AG08396 (cell line): ENCODE measurements at regions not wholly inside any gene's neighbourhood (a gene's known extent, or its start where the extent isn't known, plus 50 kb on each side); places are given as distances from the start of the nearest gene placed in this dataset.
"Not testable (repeated sequence)": the region's sequence is repeated elsewhere in the genome, so short reads cannot be mapped to it uniquely, and the experiment has no call there.

ENCODE experiments used
- DNase-seq: peaks from one replicate; pipeline ENCODE4 v3.0.0; 2012; ENCODE audit warnings: low spot score, mixed read lengths

DNA sequence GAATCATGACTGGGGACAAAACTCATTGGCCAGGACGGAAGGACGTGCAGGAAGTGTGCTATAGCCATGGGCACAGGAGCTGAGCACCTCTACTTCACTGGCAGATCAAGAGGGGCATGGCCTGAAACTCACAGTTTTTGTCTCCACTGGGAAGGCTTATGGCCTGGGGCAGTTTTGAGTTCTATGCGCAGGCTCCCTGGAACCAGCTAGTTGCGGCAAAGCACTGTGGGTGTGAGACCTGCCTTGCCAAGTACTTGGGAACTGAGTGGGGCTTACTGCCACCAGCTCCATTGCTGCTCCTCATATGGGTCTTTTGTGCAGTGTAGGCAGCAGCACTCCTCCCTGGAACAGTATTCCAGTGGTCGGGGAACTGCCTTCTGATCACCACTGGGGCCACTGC lies 282.6 kb upstream of the EYS start:
- no peak for DNase-seq

DNA sequence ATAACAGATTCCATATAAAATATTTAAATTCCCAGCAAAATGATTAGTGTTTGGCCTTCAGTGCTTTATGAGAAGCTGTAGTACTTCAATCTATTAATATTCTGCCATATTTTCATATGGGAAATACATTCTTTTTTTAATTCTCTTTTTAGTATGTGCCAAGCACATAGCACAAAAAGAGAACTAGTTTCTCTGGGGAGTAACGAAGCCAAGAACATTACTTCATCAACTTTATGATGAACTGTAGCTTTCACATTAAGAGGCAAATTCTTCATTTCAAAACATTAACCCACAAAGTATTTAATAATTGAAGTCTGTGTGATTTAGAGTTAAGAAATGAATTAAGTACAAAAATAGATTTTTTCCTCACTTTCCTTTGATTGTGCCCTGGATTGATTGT lies 281.0 kb upstream of the EYS start:
- DNase-seq: no peak

DNA sequence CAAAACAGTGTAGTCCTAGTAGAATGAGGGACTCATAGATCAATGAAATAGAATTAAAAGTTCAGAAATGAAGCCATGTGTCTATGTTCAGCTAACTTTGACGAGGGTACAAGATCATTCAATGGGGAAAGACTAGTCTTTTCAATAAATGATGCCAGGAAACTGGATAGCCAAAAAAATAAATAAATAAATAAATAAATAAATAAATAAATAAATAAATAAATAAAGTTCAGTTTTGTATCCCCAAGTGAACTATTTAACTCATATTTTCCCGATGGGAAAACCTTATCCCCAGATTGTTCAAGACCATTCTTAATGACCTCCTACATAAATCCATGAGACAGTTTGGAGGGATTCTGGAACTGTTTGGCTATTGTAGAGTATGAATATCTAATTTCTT lies 277.1 kb upstream of the EYS start:
- no peak for DNase-seq

DNA sequence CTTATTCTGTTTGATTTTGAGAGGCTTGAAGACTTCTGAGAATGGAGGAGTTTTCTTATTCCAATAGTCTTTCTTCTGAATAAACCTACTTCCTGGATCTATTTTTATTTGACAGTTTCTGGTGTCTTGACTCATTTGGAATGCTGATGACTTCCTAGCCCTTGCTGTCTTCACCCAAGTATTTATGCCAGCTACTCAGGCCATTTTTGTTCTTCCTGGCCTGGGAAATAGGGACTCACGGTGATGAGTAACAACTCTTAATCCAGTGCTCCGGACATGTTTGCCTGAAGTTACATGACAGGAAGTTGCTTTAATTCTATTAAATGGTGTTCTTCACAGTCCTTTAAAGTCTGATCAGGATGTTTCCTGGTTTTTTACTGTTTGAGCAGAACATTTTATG lies 272.1 kb upstream of the EYS start:
- DNase-seq: peak; percentile 15

DNA sequence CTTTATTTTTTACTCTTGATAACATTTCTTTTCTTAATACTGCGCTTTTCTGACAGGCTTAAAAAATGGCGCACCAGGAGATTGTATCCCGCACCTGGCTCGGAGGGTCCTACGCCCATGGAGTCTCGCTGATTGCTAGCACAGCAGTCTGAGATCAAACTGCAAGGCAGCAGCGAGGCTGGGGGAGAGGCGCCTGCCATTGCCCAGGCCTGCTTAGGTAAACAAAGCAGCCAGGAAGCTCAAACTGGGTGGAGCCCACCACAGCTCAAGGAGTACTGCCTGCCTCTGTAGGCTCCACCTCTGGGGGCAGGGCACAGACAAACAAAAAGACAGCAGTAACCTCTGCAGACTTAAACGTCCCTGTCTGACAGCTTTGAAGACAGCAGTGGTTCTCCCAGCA lies 264.2 kb upstream of the EYS start:
- DNase-seq: not testable (repeated sequence)

DNA sequence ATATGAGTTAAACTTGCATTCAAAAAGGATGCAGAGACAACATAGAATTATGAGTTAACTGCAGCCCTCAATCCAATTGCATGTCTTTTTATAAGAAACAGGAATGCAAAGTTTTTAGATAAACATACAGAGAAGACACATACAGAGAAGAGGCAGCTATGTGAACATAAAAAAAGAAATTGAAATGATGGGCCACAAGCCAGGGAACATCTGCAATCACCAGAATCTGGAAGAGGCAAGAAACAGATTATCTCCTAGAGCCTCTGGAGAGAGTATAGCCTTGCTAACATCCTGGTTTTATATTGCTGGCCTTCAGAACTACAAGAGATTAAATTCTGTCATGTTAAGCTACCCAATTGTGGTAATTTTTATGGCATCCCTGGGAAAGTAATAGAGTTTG lies 257.2 kb upstream of the EYS start:
- no peak for DNase-seq

DNA sequence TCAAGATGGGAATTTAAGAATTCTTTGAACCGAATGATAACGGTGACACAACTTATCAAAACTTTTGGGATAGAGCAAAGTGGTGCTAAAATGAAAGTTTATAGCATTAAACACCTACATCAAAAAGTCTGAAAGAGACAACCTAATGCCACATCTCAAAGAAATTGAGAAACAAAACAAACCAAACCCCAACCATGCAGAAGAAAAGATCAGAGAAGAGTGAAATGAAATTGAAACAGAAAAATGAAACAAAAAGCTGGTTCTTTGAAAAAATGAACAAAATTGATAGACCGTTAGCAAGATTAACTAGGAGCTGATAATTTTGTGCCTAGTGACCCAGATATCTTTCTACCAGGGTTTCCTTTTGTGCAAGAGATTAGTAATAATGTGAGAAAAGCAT lies 248.0 kb upstream of the EYS start:
- no peak for DNase-seq

DNA sequence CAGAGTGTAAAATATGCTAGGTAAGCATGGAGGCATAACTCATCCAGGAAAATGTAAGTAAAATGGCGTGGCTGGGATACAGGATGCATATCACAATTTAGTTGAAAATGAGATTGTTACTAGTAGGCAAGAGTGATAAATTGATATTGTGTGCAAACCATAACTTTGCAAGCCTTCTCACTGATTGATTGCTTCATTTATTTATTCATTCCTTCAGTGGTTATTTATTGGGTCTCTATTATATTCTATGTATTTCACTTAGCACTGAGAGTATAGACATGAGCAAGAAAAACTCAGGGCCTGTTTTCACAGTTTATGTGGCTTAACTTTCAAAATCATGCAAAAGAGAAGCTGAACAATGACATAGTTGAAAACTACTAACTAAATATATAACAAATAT lies 241.0 kb upstream of the EYS start:
- DNase-seq: no peak

DNA sequence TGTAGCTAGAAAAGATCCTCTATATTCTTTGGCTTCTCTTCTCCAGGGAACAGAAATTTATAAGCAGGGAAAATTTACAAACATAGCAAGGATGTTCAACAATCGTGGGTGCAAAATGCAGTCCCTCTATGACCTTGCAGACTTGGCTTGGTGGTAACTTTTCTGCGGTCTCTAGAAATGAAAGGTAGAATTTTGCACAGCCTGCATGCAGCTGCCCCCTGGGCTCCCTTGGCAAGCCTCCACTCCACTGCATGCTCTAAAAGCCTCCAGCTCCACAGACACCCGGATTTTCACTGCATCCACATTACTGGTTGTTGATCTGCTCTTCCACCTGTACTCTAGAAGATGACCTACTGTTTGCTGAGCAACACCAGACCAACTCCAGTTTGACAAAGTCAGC lies 236.5 kb upstream of the EYS start:
- no peak for DNase-seq

DNA sequence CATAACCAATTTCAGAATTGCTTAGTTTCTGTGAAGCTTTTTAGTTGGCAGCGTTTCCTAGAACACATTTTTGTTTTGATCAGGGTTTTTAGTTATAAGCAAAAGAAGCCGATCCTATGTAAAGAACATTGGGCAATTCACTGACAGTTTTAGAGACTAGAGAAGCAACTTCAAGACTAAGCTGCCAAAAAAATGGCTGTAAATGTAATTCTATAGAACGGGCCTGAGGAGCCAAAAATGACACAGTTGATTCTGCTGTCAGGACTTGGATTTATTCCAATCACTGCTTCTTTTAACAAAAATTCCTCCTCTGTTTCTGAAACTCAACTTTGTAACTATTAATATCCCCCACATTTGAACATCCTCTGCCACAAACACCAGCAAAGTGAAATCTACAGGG lies 236.0 kb upstream of the EYS start:
- no peak for DNase-seq

DNA sequence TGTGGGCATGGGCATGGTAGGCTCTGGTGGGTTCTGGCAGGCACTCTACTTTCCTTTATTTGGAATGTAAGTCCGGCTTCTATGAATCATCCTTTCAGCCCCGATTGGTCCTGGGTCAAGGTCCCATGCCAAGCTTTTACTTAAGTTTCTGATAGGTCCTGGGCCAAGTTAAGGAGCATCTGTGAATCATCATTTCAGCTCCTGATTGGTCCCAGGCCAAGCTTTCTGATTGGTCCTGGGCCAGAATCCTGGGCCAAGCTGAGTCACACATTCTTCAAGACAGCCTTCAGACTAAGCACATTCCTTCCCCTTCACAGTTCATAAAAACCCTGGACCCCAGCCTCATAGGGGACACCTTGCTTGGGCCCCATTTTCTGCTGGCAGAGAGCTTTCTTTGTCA lies 231.0 kb upstream of the EYS start:
- no peak for DNase-seq

DNA sequence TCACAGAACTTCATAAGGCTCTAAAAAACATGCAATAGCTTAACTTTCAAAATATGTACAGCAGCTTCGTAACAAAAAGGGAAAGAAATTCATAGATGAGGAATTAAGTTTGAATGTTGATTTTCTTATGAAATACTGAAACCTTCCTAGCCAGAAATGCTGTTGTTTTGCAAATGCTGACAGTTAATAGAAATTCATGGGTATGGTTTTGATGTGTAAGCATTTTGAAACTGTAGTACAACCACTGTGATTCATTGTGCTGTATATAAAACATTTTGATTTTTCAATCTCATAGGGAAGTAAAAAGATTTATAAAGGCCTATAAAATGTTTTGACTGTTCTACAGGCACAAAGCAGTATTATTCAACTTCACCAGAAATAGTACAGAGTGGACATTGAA lies 228.4 kb upstream of the EYS start:
- DNase-seq: no peak

DNA sequence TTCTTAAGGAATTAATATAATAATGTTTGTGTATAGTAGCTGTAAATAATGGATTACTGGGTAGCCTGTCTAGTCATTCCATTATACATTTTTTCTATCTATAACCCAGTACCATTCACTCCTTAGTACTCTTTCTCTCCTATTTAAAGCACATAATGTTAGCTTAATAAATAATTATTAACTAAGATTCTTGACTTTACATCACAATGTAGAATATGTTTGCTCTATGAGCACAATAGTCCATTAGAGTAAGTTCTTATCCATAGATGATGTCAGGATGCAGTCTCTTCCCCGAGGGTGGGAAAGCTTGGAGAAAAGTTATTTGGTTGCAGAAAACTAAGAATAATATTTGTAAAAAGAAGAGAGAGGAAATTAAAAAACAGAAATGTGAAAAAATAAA lies 226.4 kb upstream of the EYS start:
- DNase-seq: no peak

DNA sequence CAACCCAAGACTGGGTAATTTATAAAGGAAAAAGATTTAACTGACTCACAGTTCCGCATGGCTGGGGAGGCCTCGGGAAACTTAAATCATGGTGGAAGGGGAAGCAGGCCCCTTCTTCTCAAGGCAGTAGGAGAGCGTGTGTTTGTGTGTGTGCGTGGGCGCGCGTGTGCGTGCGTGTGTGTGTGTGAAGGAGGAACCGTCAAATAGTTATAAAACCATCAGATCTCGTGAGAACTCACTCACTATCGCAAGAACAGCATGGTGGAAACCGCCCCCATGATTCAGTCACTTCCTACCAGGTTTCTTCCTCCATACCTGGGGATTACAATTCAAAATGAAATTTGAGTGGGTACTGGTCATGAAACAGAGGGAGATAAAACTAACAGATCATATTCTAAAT lies 220.1 kb upstream of the EYS start:
- DNase-seq: no peak

DNA sequence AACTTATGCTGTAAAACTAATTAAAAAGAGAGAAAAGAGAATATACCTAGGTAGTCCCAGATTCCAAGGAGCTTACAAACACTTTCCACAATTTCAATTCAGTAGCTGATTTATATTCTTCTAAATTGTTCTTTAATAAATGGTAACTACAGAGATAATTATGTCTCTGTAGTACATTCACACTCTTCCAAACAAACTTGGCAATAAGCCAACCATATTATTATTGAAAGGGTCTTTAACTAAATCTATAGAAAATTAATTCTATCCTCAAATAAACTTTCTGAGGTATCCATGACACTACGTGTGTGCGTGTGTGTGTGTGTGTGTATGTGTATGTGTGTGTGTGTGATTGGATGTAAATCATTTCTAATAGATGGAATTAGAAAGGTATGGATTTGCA lies 217.4 kb upstream of the EYS start:
- DNase-seq: no peak

DNA sequence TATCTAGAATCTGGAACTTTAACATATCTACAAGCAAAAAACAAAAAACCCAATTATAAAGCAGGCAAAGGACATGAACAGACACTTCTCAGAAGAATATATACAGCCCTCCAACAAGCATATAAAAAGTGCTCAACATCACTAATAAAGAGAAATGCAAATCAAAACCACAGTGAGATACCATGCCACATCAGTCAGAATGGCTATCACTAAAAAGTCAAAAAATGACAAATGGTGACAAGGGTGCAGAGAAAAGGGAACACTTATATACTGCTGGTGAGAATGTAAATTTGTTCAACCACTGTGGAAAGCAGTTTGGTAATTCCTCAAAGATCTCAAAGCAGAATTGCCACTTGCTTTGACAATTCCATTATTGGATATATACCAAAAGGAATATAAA lies 215.0 kb upstream of the EYS start:
- DNase-seq: no peak

DNA sequence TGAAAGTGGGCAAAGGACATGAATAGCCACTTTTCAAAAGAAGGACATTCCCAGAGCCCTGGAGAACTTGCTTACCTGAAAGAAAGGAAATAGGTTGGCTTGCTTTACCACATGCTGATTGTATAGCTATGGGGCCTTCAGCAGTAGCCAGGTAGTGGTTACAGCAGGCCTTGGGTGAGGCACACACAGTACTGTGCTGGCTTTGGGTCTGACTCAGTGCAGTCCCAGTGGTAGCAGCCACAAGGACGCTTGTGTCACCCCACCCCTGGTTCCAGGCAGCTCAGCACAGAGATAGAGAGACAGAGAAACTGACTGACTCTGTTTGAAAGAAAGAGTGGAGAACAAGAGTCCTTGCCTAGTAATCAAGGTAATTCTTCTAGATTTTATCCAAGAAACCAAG lies 201.0 kb upstream of the EYS start:
- DNase-seq: no peak

DNA sequence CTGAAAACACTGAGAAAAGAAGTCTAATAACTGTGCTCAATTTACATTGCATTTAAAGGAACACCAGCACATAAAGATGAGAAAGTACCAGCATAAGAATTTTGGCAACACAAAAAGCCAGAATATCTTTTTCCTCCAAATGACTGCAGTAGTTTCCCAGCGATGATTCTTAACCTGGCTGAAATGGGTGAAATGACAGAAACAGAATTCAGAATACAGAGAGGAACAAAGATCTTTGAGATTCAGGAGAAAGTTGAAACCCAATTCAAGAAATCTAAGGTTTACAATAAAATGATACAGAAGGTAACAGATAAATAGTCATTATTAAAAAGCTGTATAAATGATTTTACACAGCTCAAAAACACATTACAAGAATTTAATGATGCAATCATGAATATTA lies 197.0 kb upstream of the EYS start:
- no peak for DNase-seq

DNA sequence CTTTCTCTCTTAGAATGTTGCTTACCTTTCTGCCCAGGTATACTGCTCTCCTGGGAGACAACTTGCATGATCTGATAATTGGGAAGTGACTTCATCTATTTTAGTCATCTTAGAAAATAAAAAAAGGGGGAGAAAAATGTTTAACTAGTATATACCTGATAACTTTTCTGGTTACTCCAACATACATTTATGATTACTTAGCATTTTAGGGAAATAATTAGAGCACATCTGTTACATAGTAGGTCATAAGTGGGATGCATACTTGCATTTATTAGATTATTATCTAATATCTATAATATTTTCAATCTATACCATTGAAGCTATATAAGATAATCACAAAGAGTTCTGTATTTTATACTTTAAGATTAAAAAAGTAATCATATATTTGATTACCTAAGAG lies 193.9 kb upstream of the EYS start:
- DNase-seq: no peak

DNA sequence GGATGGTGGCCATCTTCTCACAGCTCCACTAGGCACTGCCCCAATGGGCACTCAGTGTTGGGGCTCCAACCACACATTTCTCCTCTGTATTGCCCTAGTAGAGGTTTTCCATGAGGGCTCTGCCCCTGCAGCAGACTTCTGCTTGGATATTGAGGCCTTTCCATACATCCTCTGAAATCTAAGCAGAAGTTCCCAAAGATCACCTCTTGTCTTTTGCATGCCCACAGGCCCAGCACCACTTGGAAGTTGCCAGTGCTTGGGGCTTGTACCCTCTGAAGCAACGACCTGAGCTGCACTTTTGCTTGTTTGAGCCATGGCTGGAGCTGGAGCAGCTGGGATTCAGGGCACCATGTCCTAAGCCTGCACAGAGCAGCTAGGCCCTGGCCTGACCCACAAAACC lies 189.1 kb upstream of the EYS start:
- DNase-seq: no peak

DNA sequence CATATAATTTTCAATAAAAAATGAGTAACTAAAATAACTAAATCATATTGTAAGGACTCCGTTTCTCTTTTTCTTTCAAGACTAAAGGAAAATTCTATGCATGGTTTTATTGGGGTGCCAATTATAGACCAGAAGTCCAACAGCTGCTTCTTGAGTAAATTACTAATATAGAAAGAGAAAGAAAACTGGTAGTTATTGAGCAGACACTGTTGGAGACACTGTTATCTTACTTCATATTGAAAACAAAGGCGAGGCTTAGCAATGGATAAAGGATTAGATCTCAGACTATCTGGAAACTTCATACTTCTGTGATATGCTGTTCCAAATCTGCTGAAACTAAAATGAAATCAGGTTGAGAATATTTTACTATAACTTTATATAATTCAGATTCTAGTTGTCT lies 169.6 kb upstream of the EYS start:
- DNase-seq: no peak

DNA sequence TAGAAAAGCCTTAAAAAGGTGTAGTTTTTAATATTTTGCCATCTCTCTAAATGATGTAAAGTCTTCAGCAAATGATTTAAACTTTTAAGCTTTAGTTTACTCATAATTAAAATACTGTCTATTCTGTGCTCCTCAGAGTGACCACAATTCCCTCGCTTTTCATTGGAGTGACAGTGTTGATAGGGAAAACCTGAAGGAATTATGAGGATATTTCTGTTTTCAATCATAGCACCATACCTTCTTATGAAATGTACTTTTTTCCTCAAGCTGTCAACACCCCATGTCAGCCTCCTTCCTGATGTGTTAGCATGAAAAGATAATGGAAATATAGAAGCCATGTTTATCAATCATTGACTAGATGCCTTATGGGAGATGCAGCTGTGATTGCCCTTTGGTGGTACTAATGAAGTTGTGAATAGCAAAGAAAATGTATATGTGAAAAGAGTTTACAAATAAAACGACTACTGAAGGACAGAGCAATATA lies 145.4 kb upstream of the EYS start:
- no peak for DNase-seq

DNA sequence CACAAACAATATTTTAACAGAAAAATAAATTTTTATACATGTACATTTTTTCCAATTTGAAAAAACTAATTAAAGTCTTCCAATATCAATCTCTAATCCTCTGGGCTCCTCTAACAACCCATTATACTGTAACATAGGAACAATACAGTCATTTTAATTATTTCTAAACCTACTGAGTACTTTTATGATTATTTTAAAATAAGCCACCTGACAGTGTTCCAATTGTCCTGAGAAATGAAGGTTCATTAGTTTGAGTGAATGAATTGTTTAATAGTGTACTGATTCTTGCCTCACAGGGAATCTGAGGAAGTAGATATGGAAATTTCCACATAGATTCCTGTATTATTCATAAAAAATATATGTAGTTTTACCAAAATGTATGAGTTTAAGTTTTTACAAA lies 123.1 kb upstream of the EYS start:
- DNase-seq: no peak

DNA sequence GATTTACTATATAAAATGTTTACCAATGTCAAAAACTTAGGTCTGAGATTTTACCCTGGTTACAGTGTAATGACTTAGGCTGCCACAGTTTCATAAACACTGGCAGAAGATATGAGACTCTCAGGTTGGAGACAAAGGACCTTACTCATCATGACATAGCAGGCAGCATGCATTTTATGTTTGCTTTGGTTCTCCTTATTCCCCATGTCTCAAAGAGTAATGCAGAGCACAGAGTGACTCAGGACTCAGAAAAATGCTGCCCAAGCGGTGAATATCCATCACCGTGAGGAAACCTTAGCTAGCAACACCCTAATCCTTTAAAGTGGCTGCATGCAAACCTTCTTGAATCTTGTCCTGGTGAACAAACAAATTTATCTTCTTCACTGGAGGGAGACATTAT lies 112.1 kb upstream of the EYS start:
- DNase-seq: no peak

DNA sequence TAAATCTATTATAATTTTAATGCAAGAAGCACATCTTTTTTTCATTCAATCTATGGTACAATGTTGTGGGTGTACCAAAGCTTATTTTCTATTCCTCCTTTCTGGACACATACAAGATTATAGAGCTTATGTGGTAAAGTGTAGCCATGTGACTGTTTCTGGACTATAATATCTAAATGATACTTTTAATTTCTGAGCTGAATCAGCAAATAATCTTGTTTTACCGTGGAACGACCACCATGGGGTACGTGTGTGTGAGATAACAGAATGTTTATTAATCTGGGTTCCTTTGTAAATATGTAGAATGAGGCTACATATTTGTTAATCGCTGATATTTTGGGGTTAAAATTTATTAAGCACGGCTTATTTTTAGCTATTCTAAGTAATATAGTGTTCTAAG lies 111.5 kb upstream of the EYS start:
- no peak for DNase-seq
